ENCODE measurements at regions not wholly inside any gene's neighbourhood (a gene's known extent, or its start where the extent isn't known, plus 50 kb on each side); places are given as distances from the start of the nearest gene placed in this dataset.

DNA sequence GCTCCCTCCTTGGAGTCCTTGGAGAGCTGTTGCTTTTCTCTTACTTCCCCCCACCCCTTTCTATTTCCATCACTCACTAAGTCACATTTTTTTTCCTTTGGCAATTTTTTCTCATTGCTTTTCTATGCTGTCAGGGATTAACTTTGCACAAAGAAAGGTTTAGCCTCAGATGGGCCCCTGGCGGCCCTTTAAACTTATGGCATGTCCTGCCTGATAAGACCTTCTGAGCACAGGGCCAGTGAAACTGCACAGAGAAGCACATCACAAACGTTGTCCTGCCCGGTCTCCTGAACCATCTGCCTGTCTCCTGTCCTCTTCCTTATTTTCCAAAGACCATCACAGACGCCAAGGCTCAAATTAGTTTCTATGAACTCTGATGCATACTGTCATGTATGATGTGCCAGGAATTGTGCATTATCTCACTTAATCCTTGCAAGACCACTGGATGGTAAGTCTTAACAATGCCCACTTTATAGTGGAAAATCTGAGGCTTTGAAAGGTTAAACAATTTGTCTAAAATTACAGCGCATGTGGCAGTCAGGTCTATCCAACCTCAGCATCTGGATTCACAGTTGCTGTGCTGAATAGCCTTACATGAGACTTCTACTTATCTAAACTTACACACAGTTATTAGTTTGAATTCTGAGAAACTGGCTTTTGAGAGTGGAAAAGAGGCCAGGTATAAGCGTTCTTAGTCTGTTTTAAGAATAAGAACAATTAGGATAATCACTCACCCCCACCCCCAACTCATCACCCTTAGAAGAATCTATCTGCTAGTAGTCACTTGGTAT is 648.1 kb downstream of the NTRK3 start:
- no peaks in the 10 kb centered on the region for H4K20me1 ChIP-seq (ENCODE audit: insufficient read depth, low read length)
- no peak overlapping the region for H2AFZ ChIP-seq (ENCODE audit: low read depth, low read length)
- no peaks in the 10 kb centered on the region for H3K4me1 ChIP-seq (ENCODE audit: insufficient read depth, low read length)
- H3K4me3 ChIP-seq (ENCODE audit: low read depth in 1 of 2, low read length in 2 of 2), result no peak overlapping the region
- TF ChIP-seq EZH2 (IDR thresholded peaks at IDR 0.05; ENCODE audit: borderline replicate concordance, low read depth, low read length, severe bottlenecking), result no peak
- TF ChIP-seq, protein P1, sequence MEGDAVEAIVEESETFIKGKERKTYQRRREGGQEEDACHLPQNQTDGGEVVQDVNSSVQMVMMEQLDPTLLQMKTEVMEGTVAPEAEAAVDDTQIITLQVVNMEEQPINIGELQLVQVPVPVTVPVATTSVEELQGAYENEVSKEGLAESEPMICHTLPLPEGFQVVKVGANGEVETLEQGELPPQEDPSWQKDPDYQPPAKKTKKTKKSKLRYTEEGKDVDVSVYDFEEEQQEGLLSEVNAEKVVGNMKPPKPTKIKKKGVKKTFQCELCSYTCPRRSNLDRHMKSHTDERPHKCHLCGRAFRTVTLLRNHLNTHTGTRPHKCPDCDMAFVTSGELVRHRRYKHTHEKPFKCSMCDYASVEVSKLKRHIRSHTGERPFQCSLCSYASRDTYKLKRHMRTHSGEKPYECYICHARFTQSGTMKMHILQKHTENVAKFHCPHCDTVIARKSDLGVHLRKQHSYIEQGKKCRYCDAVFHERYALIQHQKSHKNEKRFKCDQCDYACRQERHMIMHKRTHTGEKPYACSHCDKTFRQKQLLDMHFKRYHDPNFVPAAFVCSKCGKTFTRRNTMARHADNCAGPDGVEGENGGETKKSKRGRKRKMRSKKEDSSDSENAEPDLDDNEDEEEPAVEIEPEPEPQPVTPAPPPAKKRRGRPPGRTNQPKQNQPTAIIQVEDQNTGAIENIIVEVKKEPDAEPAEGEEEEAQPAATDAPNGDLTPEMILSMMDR (IDR thresholded peaks at IDR 0.05; ENCODE audit: borderline replicate concordance, extremely low read depth, low read length, poor library complexity, severe bottlenecking), result no peak
- no peak overlapping the region for H3K4me2 ChIP-seq (ENCODE audit: insufficient read depth, low read length)
- ATAC-seq (ENCODE audit: insufficient read depth, low read depth) (no peak), DNase-seq (no peak)
- H3K9ac ChIP-seq (ENCODE audit: low read depth, low read length), result no peak overlapping the region
- no peaks in the 10 kb centered on the region for H3K27me3 ChIP-seq (ENCODE audit: insufficient read depth, low read length, poor library complexity)
- H3K27ac ChIP-seq (ENCODE audit: low read length), result no peak overlapping the region
- H3K79me2 ChIP-seq (ENCODE audit: insufficient read depth, low read length), result no peaks in the 10 kb centered on the region
- no peaks in the 10 kb centered on the region for H3K36me3 ChIP-seq (ENCODE audit: insufficient read depth, low read length)
- no peaks in the 10 kb centered on the region for H3K9me3 ChIP-seq (ENCODE audit: insufficient read depth, low read length, severe bottlenecking)

DNA sequence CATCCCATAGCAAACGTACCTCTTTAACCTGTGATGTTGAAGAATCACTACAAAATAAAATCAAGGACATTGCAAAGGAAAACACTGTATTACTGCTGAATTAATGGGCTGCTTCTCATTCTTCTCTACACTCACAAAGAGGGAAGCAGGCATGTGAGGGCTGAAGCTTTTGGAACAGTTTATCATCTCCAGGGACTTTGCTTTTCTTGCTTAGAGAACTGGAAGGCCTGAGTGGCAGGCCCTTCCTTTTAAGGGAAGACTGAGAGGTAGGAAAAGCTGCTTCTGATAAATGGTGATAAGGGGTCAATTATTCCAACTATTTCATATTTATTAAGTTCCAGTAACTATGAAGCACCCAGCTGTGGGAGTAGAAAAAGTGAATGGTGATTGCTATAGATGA is 649.6 kb downstream of the NTRK3 start:
- Histone ChIP-seq H3K4me2 (ENCODE audit: insufficient read depth, low read length) (no peak overlapping the region), H3K4me3 (ENCODE audit: low read depth in 1 of 2, low read length in 2 of 2) (no peak overlapping the region), H3K36me3 (ENCODE audit: insufficient read depth, low read length) (no peaks in the 10 kb centered on the region), H3K9me3 (ENCODE audit: insufficient read depth, low read length, severe bottlenecking) (no peaks in the 10 kb centered on the region), H3K4me1 (ENCODE audit: insufficient read depth, low read length) (no peaks in the 10 kb centered on the region), H3K79me2 (ENCODE audit: insufficient read depth, low read length) (no peaks in the 10 kb centered on the region), H4K20me1 (ENCODE audit: insufficient read depth, low read length) (no peaks in the 10 kb centered on the region), H3K27me3 (ENCODE audit: insufficient read depth, low read length, poor library complexity) (no peaks in the 10 kb centered on the region), H3K9ac (ENCODE audit: low read depth, low read length) (no peak overlapping the region), H3K27ac (ENCODE audit: low read length) (no peak overlapping the region), H2AFZ (ENCODE audit: low read depth, low read length) (no peak overlapping the region)
- no peak for DNase-seq
- TF ChIP-seq EZH2 (IDR thresholded peaks at IDR 0.05; ENCODE audit: borderline replicate concordance, low read depth, low read length, severe bottlenecking), result no peak
- TF ChIP-seq, protein P1 (IDR thresholded peaks at IDR 0.05; ENCODE audit: borderline replicate concordance, extremely low read depth, low read length, poor library complexity, severe bottlenecking), result no peak
- no peak for ATAC-seq (ENCODE audit: insufficient read depth, low read depth)

DNA sequence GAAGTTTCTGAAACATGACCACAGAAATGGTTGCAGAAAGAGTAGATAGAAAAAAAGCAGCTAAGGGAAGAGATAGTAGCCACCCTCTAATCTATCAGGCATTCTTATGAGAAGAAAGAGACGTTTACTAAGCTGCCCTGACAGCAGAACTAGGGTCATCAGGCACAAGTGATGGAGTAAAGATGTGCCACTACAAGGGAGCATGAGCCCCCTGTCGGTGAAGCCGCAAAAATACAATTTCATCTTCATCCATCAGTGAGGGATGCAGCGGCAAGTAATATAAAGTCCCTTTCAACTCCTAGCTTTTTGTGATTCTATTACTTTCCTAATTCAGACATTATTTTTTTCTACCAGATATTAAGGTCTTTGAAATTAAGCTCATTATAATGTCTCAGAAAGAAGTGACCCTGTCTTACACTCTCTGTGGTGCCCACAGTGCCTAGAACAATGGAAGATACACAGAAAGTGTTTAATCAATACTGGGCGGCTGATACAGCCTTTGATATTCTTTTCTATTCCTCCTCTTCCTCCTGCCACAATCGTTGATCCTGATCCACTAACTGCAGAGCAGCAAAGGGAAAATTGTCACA is 651.6 kb downstream of the NTRK3 start:
- ATAC-seq (ENCODE audit: insufficient read depth, low read depth) (no peak), DNase-seq (no peak)
- TF ChIP-seq EZH2 (IDR thresholded peaks at IDR 0.05; ENCODE audit: borderline replicate concordance, low read depth, low read length, severe bottlenecking), result no peak
- TF ChIP-seq, protein P1 (IDR thresholded peaks at IDR 0.05; ENCODE audit: borderline replicate concordance, extremely low read depth, low read length, poor library complexity, severe bottlenecking), result peak; percentile 11
- Histone ChIP-seq H3K27ac (ENCODE audit: low read length) (no peak overlapping the region), H3K79me2 (ENCODE audit: insufficient read depth, low read length) (no peaks in the 10 kb centered on the region), H3K27me3 (ENCODE audit: insufficient read depth, low read length, poor library complexity) (no peaks in the 10 kb centered on the region), H3K9me3 (ENCODE audit: insufficient read depth, low read length, severe bottlenecking) (no peaks in the 10 kb centered on the region), H3K4me2 (ENCODE audit: insufficient read depth, low read length) (no peak overlapping the region), H3K36me3 (ENCODE audit: insufficient read depth, low read length) (no peaks in the 10 kb centered on the region), H2AFZ (ENCODE audit: low read depth, low read length) (no peak overlapping the region), H3K9ac (ENCODE audit: low read depth, low read length) (no peak overlapping the region), H3K4me1 (ENCODE audit: insufficient read depth, low read length) (no peaks in the 10 kb centered on the region), H3K4me3 (ENCODE audit: low read depth in 1 of 2, low read length in 2 of 2) (no peak overlapping the region), H4K20me1 (ENCODE audit: insufficient read depth, low read length) (no peaks in the 10 kb centered on the region)
